ENCODE measurements at regions not wholly inside any gene's neighbourhood (a gene's known extent, or its start where the extent isn't known, plus 50 kb on each side); places are given as distances from the start of the nearest gene placed in this dataset.

- no peak for DNase-seq (ENCODE audit: low read depth, low spot score)
- Histone ChIP-seq H3K27me3 (ENCODE audit: control insufficient read depth, insufficient read depth, low read length) (0 out of 2 replicates have a peak, but pooled peaks cover 2% of the 10 kb centered on the region), H3K36me3 (ENCODE audit: control insufficient read depth, insufficient read depth, low read length) (peaks cover 5% of the 10 kb centered on the region; the same call in 1 of the 2 replicates), H3K4me3 (ENCODE audit: low read depth in 2 of 2, low read length in 2 of 2) (peak overlapping the region; percentile 55 to 88), H3K9me3 (ENCODE audit: control insufficient read depth, insufficient read depth, low read depth, low read length) (no peaks in the 10 kb centered on the region), H3K27ac (ENCODE audit: low read length) (peak overlapping the region; percentile 54; the same call in 1 of the 2 replicates), H3K4me1 (ENCODE audit: control insufficient read depth, insufficient read depth, low read length) (peaks cover 11% of the 10 kb centered on the region)
- CTCF ChIA-PET = no interaction called here
- TF ChIP-seq TCF7L2 (IDR thresholded peaks at IDR 0.05; ENCODE audit: low read depth, low read length) = no peak
- no peak for TF ChIP-seq CTCF (IDR thresholded peaks at IDR 0.05)
- TF ChIP-seq POLR2AphosphoS5 (IDR thresholded peaks at IDR 0.05; ENCODE audit: low read depth, low read length) = no peak
- no peak for TF ChIP-seq REST (IDR thresholded peaks at IDR 0.05; ENCODE audit: insufficient read depth in 1 of 2, low read depth in 2 of 2, low read length in 1 of 2)
- TF ChIP-seq SIN3A (IDR thresholded peaks at IDR 0.05; ENCODE audit: borderline replicate concordance, insufficient read depth, low read depth, low read length) = no peak
- POLR2A ChIA-PET = interaction anchor here (0.6 kb wide), 1 partner anchor 417 kb away, joined by 5 read pairs; no protein-coding TSS in a partner anchor
- no TSS peak for BruUV-seq (replicated peaks)
- peak; percentile 98 for ATAC-seq
- in situ Hi-C loops (cut with HindIII; ENCODE audit: low pct_unique_long_range_greater_than_20kb, low sequenced_read_pairs) = no loop called here
- intact Hi-C loops (cut with micrococcal nuclease; ENCODE audit: unreplicated experiment) = no loop called here
Measured at GRCh38 chr3:72447059-72447946, 400.9 kb downstream of the SHQ1 start.

GRCh38 chr3:72446218-72447058 lies 401.8 kb downstream of the SHQ1 start, which contains the start of gene RYBP:
RYBP (minus strand) TSS chr3:72446621.
- ChIA-PET CTCF (no interaction called here), POLR2A (interaction anchor here (0.6 kb wide), 1 partner anchor 416 kb away, joined by 5 read pairs; no protein-coding TSS in a partner anchor)
- BruUV-seq (replicated peaks) = no TSS peak
- Histone ChIP-seq H3K4me3 (ENCODE audit: low read depth in 2 of 2, low read length in 2 of 2) (peak within 1 kb of the TSS; percentile 88 to 91), H3K9me3 (ENCODE audit: control insufficient read depth, insufficient read depth, low read depth, low read length) (no peaks in the 10 kb centered on the region), H3K4me1 (ENCODE audit: control insufficient read depth, insufficient read depth, low read length) (peaks cover 14% of the 10 kb centered on the region), H3K36me3 (ENCODE audit: control insufficient read depth, insufficient read depth, low read length) (peaks cover 5% of the 10 kb centered on the region; the same call in 1 of the 2 replicates), H3K27ac (ENCODE audit: low read length) (peak within 1 kb of the TSS; percentile 91), H3K27me3 (ENCODE audit: control insufficient read depth, insufficient read depth, low read length) (no peaks in the 10 kb centered on the region)
- no peak for TF ChIP-seq REST (IDR thresholded peaks at IDR 0.05; ENCODE audit: insufficient read depth in 1 of 2, low read depth in 2 of 2, low read length in 1 of 2)
- 0 out of 2 replicates have a peak, but pooled peaks have one; percentile 11 for TF ChIP-seq SIN3A (IDR thresholded peaks at IDR 0.05; ENCODE audit: borderline replicate concordance, insufficient read depth, low read depth, low read length)
- no peak for DNase-seq (ENCODE audit: low read depth, low spot score)
- intact Hi-C loops (cut with micrococcal nuclease; ENCODE audit: unreplicated experiment) = no loop called here
- in situ Hi-C loops (cut with HindIII; ENCODE audit: low pct_unique_long_range_greater_than_20kb, low sequenced_read_pairs) = no loop called here
- ATAC-seq = peak; percentile 60
